NT2/D1 (cell line): ENCODE measurements at regions not wholly inside any gene's neighbourhood (a gene's known extent, or its start where the extent isn't known, plus 50 kb on each side); places are given as distances from the start of the nearest gene placed in this dataset.

Experiments used
- DNase-seq: peaks from one replicate; pipeline ENCODE4 v3.0.0-alpha.2; 2011; ENCODE audit warnings: low read depth, low spot score
- H3K27me3 ChIP-seq: 2 replicates; pipeline ENCODE4 v1.6.0; 2011; ENCODE audit warnings: mild to moderate bottlenecking; ENCODE audit not compliant: insufficient read length, insufficient read depth
- H3K36me3 ChIP-seq: 2 replicates; pipeline ENCODE4 v1.6.1; 2011; ENCODE audit warnings: mild to moderate bottlenecking, low read length, mixed read lengths; ENCODE audit not compliant: insufficient read depth, insufficient read length
- H3K4me1 ChIP-seq: 2 replicates; pipeline ENCODE4 v1.5.1; 2011; ENCODE audit not compliant: insufficient read depth, insufficient read length
- H3K4me3 ChIP-seq: 2 replicates; pipeline ENCODE4 v1.5.1; 2011; ENCODE audit warnings: low read depth; ENCODE audit not compliant: insufficient read length
- H3K9ac ChIP-seq: 2 replicates; pipeline ENCODE4 v1.6.0; 2011; ENCODE audit warnings: low read depth; ENCODE audit not compliant: insufficient read length
- H3K9me3 ChIP-seq: 2 replicates; pipeline ENCODE4 v1.5.1; 2011; ENCODE audit warnings: mild to moderate bottlenecking, low read length; ENCODE audit not compliant: insufficient read depth
- SUZ12 ChIP-seq: IDR thresholded peaks from 2 replicates; pipeline ENCODE4 v1.6.1; 2011; ENCODE audit not compliant: insufficient read length, insufficient read depth; ENCODE audit errors: extremely low read depth
- YY1 ChIP-seq: IDR thresholded peaks from 2 replicates; pipeline ENCODE4 v1.6.1; 2011; ENCODE audit not compliant: insufficient read length, insufficient read depth
- ZNF274 ChIP-seq: IDR thresholded peaks from 2 replicates; pipeline ENCODE4 v1.6.1; 2011; ENCODE audit warnings: mild to moderate bottlenecking, low read depth, low read length

DNA sequence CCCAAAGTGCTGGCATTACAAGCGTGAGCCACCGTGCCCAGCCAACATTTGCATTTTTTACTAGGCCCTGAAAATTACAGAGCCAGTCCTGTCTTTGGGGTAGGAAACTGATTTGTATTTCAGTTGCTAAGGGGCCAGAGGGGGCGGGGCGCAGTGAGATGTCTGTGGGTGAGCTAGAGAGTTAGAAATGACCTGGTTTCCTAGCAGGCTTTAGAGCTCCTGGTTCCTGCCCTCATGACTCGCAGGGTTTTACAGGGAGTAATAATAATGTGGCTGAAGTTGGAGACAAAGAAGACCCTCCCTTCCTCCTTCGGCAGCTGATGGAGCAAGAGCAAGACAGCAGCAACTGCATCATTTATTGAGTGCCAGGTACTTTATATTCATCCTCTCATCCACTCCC is 131.5 kb downstream of the TFAP2C start:
- no peaks in the 10 kb centered on the region for H3K36me3 ChIP-seq
- peaks cover 8% of the 10 kb centered on the region for H3K4me1 ChIP-seq
- TF ChIP-seq SUZ12 (no peak), ZNF274 (no peak), YY1 (no peak)
- no peaks in the 10 kb centered on the region for H3K27me3 ChIP-seq
- H3K4me3 ChIP-seq, result no peak overlapping the region
- DNase-seq, result no peak
- H3K9ac ChIP-seq, result no peak overlapping the region
- H3K9me3 ChIP-seq, result 0 out of 2 replicates have a peak, but pooled peaks cover 5% of the 10 kb centered on the region

DNA sequence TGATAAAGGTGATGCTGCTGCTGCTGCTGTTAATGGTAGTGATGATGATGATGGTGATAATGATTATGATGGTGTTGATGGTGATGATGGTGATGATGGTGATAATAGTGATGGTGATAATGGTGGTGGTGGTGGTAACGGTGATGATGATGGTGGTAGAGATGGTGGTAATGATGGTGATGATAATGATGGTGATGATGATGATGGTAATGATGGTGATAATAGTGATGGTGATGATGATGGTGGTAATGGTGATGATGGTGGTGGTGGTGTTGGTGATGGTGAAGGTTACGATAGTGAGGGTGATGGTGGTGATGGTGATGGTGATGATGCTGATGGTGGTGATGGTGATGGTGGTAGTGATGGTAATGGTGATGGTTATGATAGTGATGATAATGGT is 132.3 kb downstream of the TFAP2C start:
- Histone ChIP-seq H3K9ac (no peak overlapping the region), H3K4me1 (peaks cover 8% of the 10 kb centered on the region), H3K36me3 (no peaks in the 10 kb centered on the region), H3K4me3 (no peak overlapping the region), H3K9me3 (0 out of 2 replicates have a peak, but pooled peaks cover 5% of the 10 kb centered on the region), H3K27me3 (no peaks in the 10 kb centered on the region)
- TF ChIP-seq SUZ12 (no peak), YY1 (no peak), ZNF274 (no peak)
- no peak for DNase-seq

DNA sequence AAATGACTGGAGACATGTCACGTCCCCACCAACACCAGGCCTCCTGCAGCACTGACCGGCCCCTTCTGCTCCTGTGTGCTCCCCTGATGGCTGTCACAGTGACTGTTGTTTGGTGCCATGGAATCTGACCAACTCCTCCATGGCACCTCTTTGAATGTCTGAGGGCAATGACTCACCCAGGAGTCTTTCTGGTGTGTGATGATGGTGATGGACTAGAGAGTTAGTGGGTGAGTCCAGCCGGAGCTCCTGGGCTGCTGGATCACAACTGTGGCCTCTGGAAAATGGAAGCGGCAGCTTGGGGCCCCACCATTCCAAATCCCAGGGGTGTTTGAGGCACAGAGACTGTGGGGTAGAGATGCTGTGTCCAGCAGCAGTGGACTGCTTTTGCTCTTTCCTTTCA is 133.3 kb downstream of the TFAP2C start:
- no peak for DNase-seq
- no peak overlapping the region for H3K4me3 ChIP-seq
- no peak overlapping the region for H3K9ac ChIP-seq
- H3K4me1 ChIP-seq, result peaks cover 8% of the 10 kb centered on the region
- H3K27me3 ChIP-seq, result no peaks in the 10 kb centered on the region
- TF ChIP-seq SUZ12 (no peak), ZNF274 (no peak), YY1 (no peak)
- H3K36me3 ChIP-seq, result no peaks in the 10 kb centered on the region
- 0 out of 2 replicates have a peak, but pooled peaks cover 2% of the 10 kb centered on the region for H3K9me3 ChIP-seq

DNA sequence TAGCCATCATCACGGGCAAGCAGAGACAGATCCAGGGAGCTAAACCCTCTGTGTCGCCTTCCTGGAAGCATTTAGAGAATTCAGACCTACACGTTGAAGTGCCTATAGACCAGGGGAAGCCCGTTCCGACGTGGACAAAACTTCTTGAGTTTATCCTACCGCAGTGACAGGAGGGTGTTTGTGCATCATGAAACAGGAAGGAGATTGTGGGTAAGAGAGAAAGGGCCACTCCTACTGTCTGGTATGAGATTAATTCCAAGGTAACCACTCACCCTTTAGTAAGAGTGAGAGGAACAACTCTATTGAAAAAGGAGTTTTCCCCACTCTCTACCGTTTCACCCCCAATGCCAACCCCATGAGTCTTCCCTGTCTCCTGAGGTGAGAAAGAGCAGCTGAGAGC is 133.7 kb downstream of the TFAP2C start:
- Histone ChIP-seq H3K4me3 (no peak overlapping the region), H3K36me3 (no peaks in the 10 kb centered on the region), H3K9ac (no peak overlapping the region), H3K27me3 (no peaks in the 10 kb centered on the region), H3K9me3 (no peaks in the 10 kb centered on the region), H3K4me1 (peaks cover 8% of the 10 kb centered on the region)
- no peak for DNase-seq
- TF ChIP-seq SUZ12 (no peak), ZNF274 (no peak), YY1 (no peak)

DNA sequence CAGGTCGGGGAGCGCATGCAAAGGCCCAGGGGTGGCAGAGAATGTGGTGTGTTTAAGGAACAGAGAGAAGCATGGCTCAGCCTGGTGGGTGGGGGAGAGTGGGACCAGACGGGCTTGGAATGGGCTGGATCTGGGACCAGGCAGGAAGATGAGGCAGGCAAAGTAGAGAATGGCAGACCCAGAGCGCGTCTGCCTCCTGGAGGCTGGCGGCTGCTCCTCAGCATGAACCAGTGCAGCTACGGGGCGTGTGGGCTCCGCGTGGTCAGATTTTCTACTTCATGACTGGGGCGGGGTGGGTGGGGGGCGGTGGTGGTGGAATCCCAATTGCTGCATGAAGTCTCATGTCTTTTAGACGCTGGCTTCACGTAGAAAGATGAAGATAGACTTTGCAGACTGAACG is 135.6 kb downstream of the TFAP2C start:
- H3K9ac ChIP-seq, result no peak overlapping the region
- H3K4me1 ChIP-seq, result peaks cover 6% of the 10 kb centered on the region
- no peaks in the 10 kb centered on the region; the same call in 1 of the 2 replicates for H3K9me3 ChIP-seq
- no peak for DNase-seq
- H3K27me3 ChIP-seq, result no peaks in the 10 kb centered on the region
- no peak for TF ChIP-seq ZNF274
- TF ChIP-seq SUZ12, result no peak
- no peak for TF ChIP-seq YY1
- H3K4me3 ChIP-seq, result no peak overlapping the region
- H3K36me3 ChIP-seq, result no peaks in the 10 kb centered on the region

DNA sequence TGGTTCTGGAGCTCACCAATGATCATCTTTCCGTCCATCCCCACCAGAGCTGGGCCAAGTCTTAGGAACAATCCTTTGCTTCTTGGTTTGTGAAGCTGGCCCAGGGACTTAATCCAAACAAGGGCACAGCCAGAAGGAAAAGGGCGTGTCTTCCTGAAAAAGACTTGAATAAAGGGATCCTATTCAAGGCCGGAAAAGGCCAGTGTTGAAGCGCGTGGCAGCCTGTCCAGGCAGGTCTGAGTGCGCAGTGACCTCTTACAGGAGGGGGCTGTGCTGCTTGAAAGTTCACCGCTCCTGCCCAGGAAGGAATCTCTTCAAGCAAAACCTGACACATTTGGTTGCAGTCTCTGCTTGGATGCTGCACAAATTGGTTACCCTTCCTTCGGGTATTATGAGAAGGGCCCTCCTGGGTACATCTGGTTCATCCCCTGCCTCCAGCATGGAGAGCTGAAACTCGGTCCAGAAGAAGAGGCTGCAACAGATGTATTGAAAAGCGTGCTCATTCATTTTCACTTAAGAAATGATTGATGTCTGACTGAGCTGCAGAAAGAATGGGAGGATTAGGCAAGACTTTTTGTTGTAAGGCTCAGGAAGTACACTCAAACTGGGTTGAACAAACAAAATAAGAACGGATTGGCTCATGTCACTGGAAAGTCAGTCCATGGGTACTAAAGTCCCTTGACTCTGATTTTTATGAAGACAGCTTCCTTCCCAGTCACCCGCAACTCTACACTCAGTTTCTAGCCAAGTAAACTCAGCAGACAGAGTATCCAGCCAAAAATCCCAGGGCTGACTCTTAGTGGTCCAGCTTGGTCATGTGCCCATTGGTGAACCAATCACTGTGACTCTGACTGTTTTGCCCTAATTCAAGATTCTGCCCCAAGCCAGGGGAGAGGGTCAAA is 136.3 kb downstream of the TFAP2C start:
- peaks cover 3% of the 10 kb centered on the region for H3K4me1 ChIP-seq
- H3K9me3 ChIP-seq, result no peaks in the 10 kb centered on the region; the same call in 1 of the 2 replicates
- TF ChIP-seq ZNF274 (no peak), SUZ12 (no peak), YY1 (no peak)
- no peak overlapping the region for H3K9ac ChIP-seq
- no peaks in the 10 kb centered on the region for H3K36me3 ChIP-seq
- no peaks in the 10 kb centered on the region for H3K27me3 ChIP-seq
- no peak for DNase-seq
- no peak overlapping the region for H3K4me3 ChIP-seq

DNA sequence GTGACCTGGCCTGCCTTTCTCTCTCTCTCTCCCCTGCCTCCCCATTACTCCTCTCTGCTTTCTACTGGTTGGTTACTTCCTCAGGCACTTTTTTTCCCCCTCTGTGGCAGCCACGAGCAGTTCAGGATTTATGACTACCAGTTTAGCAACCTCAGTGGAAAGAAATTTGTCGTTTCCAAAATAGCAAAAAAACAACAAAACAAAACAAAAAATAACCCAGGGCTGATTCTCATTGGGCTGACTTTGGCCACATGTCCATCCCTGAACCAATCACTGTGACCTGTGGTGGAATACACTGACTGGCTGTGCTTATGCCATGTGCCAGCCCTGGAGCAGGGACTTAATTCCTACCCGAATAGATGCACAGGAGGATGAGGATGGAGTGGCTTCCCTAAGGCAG is 137.4 kb downstream of the TFAP2C start:
- Histone ChIP-seq H3K4me3 (no peak overlapping the region), H3K27me3 (no peaks in the 10 kb centered on the region), H3K9me3 (no peaks in the 10 kb centered on the region; the same call in 1 of the 2 replicates), H3K36me3 (no peaks in the 10 kb centered on the region), H3K4me1 (peaks cover 3% of the 10 kb centered on the region), H3K9ac (no peak overlapping the region)
- DNase-seq, result no peak
- TF ChIP-seq YY1 (no peak), SUZ12 (no peak), ZNF274 (no peak)
